Natural killer cell (primary cell): ENCODE measurements at regions not wholly inside any gene's neighbourhood (a gene's known extent, or its start where the extent isn't known, plus 50 kb on each side); places are given as distances from the start of the nearest gene placed in this dataset.
A peak's percentile ranks its signal among the peaks of the same experiment; 100 is the strongest.

Experiments
- ATAC-seq, 3 donors: fragments of 150-1000 bp in 2 of 3; fragments of 200-7000 bp in 1 of 3; cut with Tn5 transposase; 1 replicate in 1 of 3; 2 replicates in 2 of 3; pipeline ENCODE4 v1.10.0; 2021; ENCODE audit warnings: mild to moderate bottlenecking in 2 of 3, moderate library complexity in 2 of 3
- DNase-seq, 2 donors: peaks; one replicate each; pipeline versions ENCODE4 v3.0.0 to v3.0.0-alpha.2; 2013 to 2021; ENCODE audit warnings: mixed read lengths in 1 of 2
- H3K27ac ChIP-seq: one replicate; pipeline ENCODE4 v1.5.1; 2013; ENCODE audit warnings: mild to moderate bottlenecking, low read length
- H3K27me3 ChIP-seq: one replicate; pipeline ENCODE4 v1.6.1; 2013; ENCODE audit warnings: low read length; ENCODE audit not compliant: control insufficient read depth, insufficient read depth
- H3K36me3 ChIP-seq: one replicate; pipeline ENCODE4 v1.6.1; 2013; ENCODE audit warnings: low read length; ENCODE audit not compliant: control insufficient read depth, insufficient read depth
- H3K4me1 ChIP-seq: one replicate; pipeline ENCODE4 v1.6.1; 2013; ENCODE audit warnings: low read length; ENCODE audit not compliant: control insufficient read depth, insufficient read depth
- H3K4me3 ChIP-seq: one replicate; pipeline ENCODE4 v1.5.1; 2013; ENCODE audit warnings: low read length
- H3K9me3 ChIP-seq: one replicate; pipeline ENCODE4 v1.6.1; 2013; ENCODE audit warnings: low read length; ENCODE audit not compliant: control insufficient read depth, insufficient read depth
- H3K27ac Mint-ChIP-seq, 2 donors: one replicate each; pipeline ENCODE4 v1.8.0; 2022; ENCODE audit warnings: mild to moderate bottlenecking in 2 of 2, mixed read lengths in 2 of 2, moderate library complexity in 1 of 2
- H3K27me3 Mint-ChIP-seq, 2 donors: one replicate each; pipeline ENCODE4 v1.8.0; 2022; ENCODE audit warnings: low read depth in 2 of 2, mixed read lengths in 2 of 2
- H3K36me3 Mint-ChIP-seq: one replicate; pipeline ENCODE4 v1.8.0; 2022; ENCODE audit warnings: mixed read lengths
- H3K4me1 Mint-ChIP-seq, 2 donors: one replicate each; pipeline ENCODE4 v1.8.0; 2022; ENCODE audit warnings: mixed read lengths in 2 of 2
- H3K4me3 Mint-ChIP-seq: one replicate; pipeline ENCODE4 v1.8.0; 2022; ENCODE audit warnings: mild to moderate bottlenecking, moderate library complexity, mixed read lengths
- H3K9me3 Mint-ChIP-seq, 2 donors: one replicate each; pipeline ENCODE4 v1.8.0; 2022; ENCODE audit warnings: mixed read lengths in 2 of 2
- CTCF ChIP-seq: fragments of 200-600 bp; IDR thresholded peaks from one replicate; pipeline ENCODE4 v1.8.0; 2022; ENCODE audit warnings: antibody characterized with exemption
- WGBS: methylation state at CpG from one replicate; pipeline ENCODE4 v1.1.7; 2013; ENCODE audit warnings: missing lambda C conversion rate; ENCODE audit not compliant: insufficient coverage; 5-methylcytosine and 5-hydroxymethylcytosine counted together
- intact Hi-C: fragments of 100-400 bp; cut with micrococcal nuclease; formaldehyde crosslinking; loops from one replicate; pipeline ENCODE4 v1.14.2; 2022

- WGBS = 77% methylated on average over 4 of the region's 5 CpGs
- no peak for TF ChIP-seq CTCF
- ATAC-seq (peak in 1 of 3 donors; percentile 39), DNase-seq (no peak)
- no peak overlapping the region for H3K27ac Mint-ChIP-seq
- H3K27me3 Mint-ChIP-seq = no peaks in the 10 kb centered on the region
- no peaks in the 10 kb centered on the region for H3K36me3 Mint-ChIP-seq
- no peaks in the 10 kb centered on the region for H3K36me3 ChIP-seq
- H3K4me1 ChIP-seq = no peaks in the 10 kb centered on the region
- intact Hi-C loops = no loop called here
- H3K4me3 ChIP-seq = no peak overlapping the region
- no peaks in the 10 kb centered on the region for H3K4me1 Mint-ChIP-seq
- H3K27ac ChIP-seq = no peak overlapping the region
- no peak overlapping the region for H3K4me3 Mint-ChIP-seq
- H3K9me3 ChIP-seq = no peaks in the 10 kb centered on the region
- no peaks in the 10 kb centered on the region for H3K27me3 ChIP-seq
- H3K9me3 Mint-ChIP-seq = no peaks in the 10 kb centered on the region
These were observed 374.3 kb upstream of the TGFBR2 start for GRCh38 chr3:30232142-30232541.

- no peak overlapping the region for H3K27ac ChIP-seq
- Mint-ChIP-seq H3K4me3 (no peak overlapping the region), H3K36me3 (no peaks in the 10 kb centered on the region), H3K27me3 (peaks cover 3 to 13% of the 10 kb centered on the region in 2 donors), H3K9me3 (no peaks in the 10 kb centered on the region), H3K4me1 (no peaks in the 10 kb centered on the region), H3K27ac (no peak overlapping the region)
- TF ChIP-seq CTCF = no peak
- intact Hi-C loops = no loop called here
- 100% methylated on average over 1 of the region's 2 CpGs for WGBS
- no peaks in the 10 kb centered on the region for H3K9me3 ChIP-seq
- H3K27me3 ChIP-seq = no peaks in the 10 kb centered on the region
- no peaks in the 10 kb centered on the region for H3K4me1 ChIP-seq
- H3K36me3 ChIP-seq = no peaks in the 10 kb centered on the region
- ATAC-seq (no peak), DNase-seq (no peak)
- no peak overlapping the region for H3K4me3 ChIP-seq
These were observed 372.3 kb upstream of the TGFBR2 start for GRCh38 chr3:30233913-30234646.

DNA sequence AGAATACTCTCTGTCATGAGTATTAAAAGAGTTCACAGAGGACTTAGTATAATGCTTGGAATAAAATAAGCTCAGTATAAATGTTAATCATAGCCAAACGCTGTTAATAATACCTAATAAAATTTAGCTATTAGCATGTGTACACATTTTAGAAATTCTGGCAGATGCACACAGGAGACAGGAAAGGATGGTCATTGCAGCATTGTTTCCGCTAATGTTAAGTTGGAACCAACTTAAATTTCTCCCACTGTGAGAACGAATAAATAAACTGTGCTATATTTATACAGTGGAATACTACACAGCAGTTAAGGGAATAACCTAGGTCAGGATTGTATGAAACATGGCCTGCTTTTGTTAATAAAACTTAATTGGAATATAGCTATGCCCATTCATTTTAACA, 370.4 kb upstream of the TGFBR2 start:
- Mint-ChIP-seq H3K36me3 (no peaks in the 10 kb centered on the region), H3K27ac (no peak overlapping the region), H3K4me3 (no peak overlapping the region), H3K27me3 (peaks cover 3 to 13% of the 10 kb centered on the region in 2 donors), H3K9me3 (no peaks in the 10 kb centered on the region), H3K4me1 (no peaks in the 10 kb centered on the region)
- Histone ChIP-seq H3K4me3 (no peak overlapping the region), H3K36me3 (no peaks in the 10 kb centered on the region), H3K9me3 (no peaks in the 10 kb centered on the region), H3K4me1 (no peaks in the 10 kb centered on the region), H3K27me3 (no peaks in the 10 kb centered on the region), H3K27ac (no peak overlapping the region)
- DNase-seq (no peak), ATAC-seq (no peak)
- no CpG with 5 or more reads among the region's 3 CpGs for WGBS
- no peak for TF ChIP-seq CTCF
- intact Hi-C loops = no loop called here

DNA sequence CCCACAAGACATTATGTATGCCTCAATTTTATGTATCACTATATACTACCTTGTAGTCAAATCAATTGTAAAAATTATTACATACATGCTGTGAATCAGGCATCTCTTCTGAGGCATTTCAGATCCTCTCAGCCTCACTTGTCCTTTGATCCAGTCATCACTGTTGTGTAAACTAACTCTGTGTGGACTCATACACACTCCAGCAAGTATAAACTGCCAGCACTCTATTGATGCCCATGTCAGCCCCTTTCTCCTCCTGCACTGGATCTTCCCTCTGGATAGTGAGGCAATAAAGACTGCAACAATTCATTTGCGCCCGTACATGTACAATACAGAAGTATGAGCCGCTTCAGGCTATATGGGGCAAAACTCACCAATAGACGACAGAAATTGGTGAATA, 364.7 kb upstream of the TGFBR2 start:
- no peaks in the 10 kb centered on the region for H3K9me3 Mint-ChIP-seq
- no peak for TF ChIP-seq CTCF

More for the DNA sequence above, 364.7 kb upstream of the TGFBR2 start:
- Histone ChIP-seq H3K4me3 (no peak overlapping the region), H3K27me3 (no peaks in the 10 kb centered on the region), H3K36me3 (no peaks in the 10 kb centered on the region), H3K27ac (no peak overlapping the region), H3K9me3 (no peaks in the 10 kb centered on the region), H3K4me1 (no peaks in the 10 kb centered on the region)
- intact Hi-C loops = no loop called here
- Mint-ChIP-seq H3K27me3 (peaks cover 13 to 14% of the 10 kb centered on the region in 2 donors), H3K36me3 (no peaks in the 10 kb centered on the region), H3K4me1 (no peaks in the 10 kb centered on the region), H3K27ac (no peak overlapping the region), H3K4me3 (no peak overlapping the region)
- no peak for ATAC-seq
- WGBS = 89% methylated on average over 4 of the region's 4 CpGs
- DNase-seq = no peak
